Fibroblast of the aortic adventitia (primary cell): ENCODE measurements at regions not wholly inside any gene's neighbourhood (a gene's known extent, or its start where the extent isn't known, plus 50 kb on each side); places are given as distances from the start of the nearest gene placed in this dataset.

Experiments
- DNase-seq: peaks from one replicate; pipeline ENCODE4 v3.0.0-alpha.2; 2010; ENCODE audit warnings: low read depth
- H3K4me3 ChIP-seq: 2 replicates; pipeline ENCODE4 v1.5.1; 2011; ENCODE audit warnings: low read depth, mild to moderate bottlenecking, control low read depth, low read length, moderate library complexity
- CTCF ChIP-seq: IDR thresholded peaks from 2 replicates; pipeline ENCODE4 v1.5.1; 2011; ENCODE audit warnings: mild to moderate bottlenecking, low read length, control low read depth, inconsistent platforms; ENCODE audit not compliant: insufficient read depth

GRCh38 chr2:34379586-34379985 is 780.5 kb upstream of the FAM98A start:
- TF ChIP-seq CTCF = no peak
- DNase-seq = no peak
- no peak overlapping the region for H3K4me3 ChIP-seq

GRCh38 chr2:34373586-34374233 is 774.6 kb upstream of the FAM98A start:
- no peak overlapping the region for H3K4me3 ChIP-seq
- no peak for TF ChIP-seq CTCF
- DNase-seq = no peak

- no peak overlapping the region for H3K4me3 ChIP-seq
- TF ChIP-seq CTCF = no peak
- no peak for DNase-seq
Measured at GRCh38 chr2:34372967-34373366, 773.9 kb upstream of the FAM98A start.

- no peak overlapping the region for H3K4me3 ChIP-seq
- DNase-seq = no peak
- no peak for TF ChIP-seq CTCF
Measured at GRCh38 chr2:34371711-34372110, 772.6 kb upstream of the FAM98A start.

- DNase-seq = no peak
- TF ChIP-seq CTCF = no peak
Measured at GRCh38 chr2:34368304-34368703, 769.2 kb upstream of the FAM98A start.

GRCh38 chr2:34365932-34366331 is 766.8 kb upstream of the FAM98A start:
- DNase-seq = no peak
- H3K4me3 ChIP-seq = no peak overlapping the region
- TF ChIP-seq CTCF = no peak

More at GRCh38 chr2:34368304-34368703, 769.2 kb upstream of the FAM98A start:
- H3K4me3 ChIP-seq = no peak overlapping the region

- H3K4me3 ChIP-seq = no peak overlapping the region
- no peak for TF ChIP-seq CTCF
- no peak for DNase-seq
Measured at GRCh38 chr2:34365512-34365911, 766.4 kb upstream of the FAM98A start.
